Endodermal cell (in vitro differentiated cells): ENCODE measurements at regions not wholly inside any gene's neighbourhood (a gene's known extent, or its start where the extent isn't known, plus 50 kb on each side); places are given as distances from the start of the nearest gene placed in this dataset.

Experiments used
- DNase-seq: peaks from one replicate; pipeline ENCODE4 v3.0.0-alpha.2; 2017
- H3K27ac ChIP-seq: 2 replicates; pipeline ENCODE4 v1.5.1; 2013; ENCODE audit warnings: mild to moderate bottlenecking, low read depth, low read length, moderate library complexity
- H3K27me3 ChIP-seq: 2 replicates; pipeline ENCODE4 v1.6.1; 2013; ENCODE audit warnings: mild to moderate bottlenecking, low read length, moderate library complexity; ENCODE audit not compliant: insufficient read depth, control insufficient read depth, poor library complexity, severe bottlenecking
- H3K36me3 ChIP-seq: 2 replicates; pipeline ENCODE4 v1.7.0; 2013; ENCODE audit warnings: mild to moderate bottlenecking, low read length, moderate library complexity; ENCODE audit not compliant: control insufficient read depth, insufficient read depth
- H3K4me1 ChIP-seq: one replicate; pipeline ENCODE4 v1.7.0; 2013; ENCODE audit warnings: low read length; ENCODE audit not compliant: control insufficient read depth, insufficient read depth
- H3K4me3 ChIP-seq: 2 replicates; pipeline ENCODE4 v1.5.1; 2013; ENCODE audit warnings: mild to moderate bottlenecking, low read length, moderate library complexity
- H3K9ac ChIP-seq: 2 replicates; pipeline ENCODE4 v1.6.1; 2013; ENCODE audit warnings: mild to moderate bottlenecking, low read length, moderate library complexity; ENCODE audit not compliant: poor library complexity, severe bottlenecking; ENCODE audit errors: extremely low read depth
- H3K9me3 ChIP-seq: 2 replicates; pipeline ENCODE4 v1.6.1; 2013; ENCODE audit warnings: mild to moderate bottlenecking, low read length, moderate library complexity; ENCODE audit not compliant: control insufficient read depth
- H3K27ac Mint-ChIP-seq: 2 replicates; pipeline ENCODE4 v1.8.0; 2020; ENCODE audit warnings: mixed read lengths
- H3K27me3 Mint-ChIP-seq: 2 replicates; pipeline ENCODE4 v1.8.0; 2021; ENCODE audit warnings: mild to moderate bottlenecking, mixed read lengths; ENCODE audit not compliant: insufficient read depth
- H3K36me3 Mint-ChIP-seq: 2 replicates; pipeline ENCODE4 v1.8.0; 2020; ENCODE audit warnings: low read depth, mixed read lengths
- H3K4me1 Mint-ChIP-seq: 2 replicates; pipeline ENCODE4 v1.8.0; 2020; ENCODE audit warnings: mixed read lengths
- H3K4me3 Mint-ChIP-seq: 2 replicates; pipeline ENCODE4 v1.8.0; 2020; ENCODE audit warnings: mild to moderate bottlenecking, moderate library complexity, mixed read lengths
- H3K9me3 Mint-ChIP-seq: 2 replicates; pipeline ENCODE4 v1.8.0; 2020; ENCODE audit warnings: mild to moderate bottlenecking, mixed read lengths
- WGBS, 2 experiments: methylation state at CpG; one replicate each; pipeline versions ENCODE4 v1.1.5 to v1.1.7; 2013; ENCODE audit warnings: missing lambda C conversion rate in 2 of 2, mixed read lengths in 1 of 2; ENCODE audit not compliant: insufficient coverage in 1 of 2, insufficient read length in 1 of 2; 5-methylcytosine and 5-hydroxymethylcytosine counted together
- TF ChIP-seq, protein P1 (sequence below): fragments of 200-600 bp; sonication (generic); conservative IDR thresholded peaks from 2 replicates; pipeline ENCODE4 v1.5.0; 2021; ENCODE audit warnings: antibody characterized with exemption, mild to moderate bottlenecking

DNA sequence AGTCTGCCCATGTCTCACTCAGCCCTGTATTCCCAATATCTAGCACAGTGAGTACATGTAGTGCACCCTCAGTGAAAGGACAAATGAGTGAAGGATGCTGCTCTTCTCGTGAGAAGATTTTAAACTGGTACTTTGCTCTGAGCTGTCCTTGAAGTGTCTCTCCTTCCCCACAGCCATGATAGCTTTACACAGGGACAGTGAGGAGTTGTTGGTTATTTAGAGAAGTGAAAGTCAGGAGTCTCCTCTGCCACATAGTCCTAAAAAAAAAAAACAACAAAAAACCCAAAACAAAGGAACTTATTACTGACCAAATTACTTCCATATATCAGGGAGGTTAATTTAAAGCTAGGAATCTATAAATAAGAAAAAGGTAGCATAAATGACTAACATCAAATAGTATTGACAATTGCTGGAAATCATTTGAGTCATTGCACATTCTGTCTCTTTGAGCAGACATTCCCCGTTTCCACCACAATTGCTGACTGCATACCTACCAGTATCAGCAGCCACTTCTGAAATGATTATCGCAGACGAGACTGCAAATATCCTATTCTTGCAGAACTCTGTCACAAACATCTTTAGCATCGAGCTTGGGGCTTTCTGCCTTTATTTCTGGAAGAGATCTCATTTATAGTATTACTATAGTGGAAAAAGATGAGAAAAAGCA is 202.1 kb downstream of the PTEN start:
- 91 to 97% methylated on average over 3 to 5 of the region's 5 CpGs for WGBS, 2 experiments

DNA sequence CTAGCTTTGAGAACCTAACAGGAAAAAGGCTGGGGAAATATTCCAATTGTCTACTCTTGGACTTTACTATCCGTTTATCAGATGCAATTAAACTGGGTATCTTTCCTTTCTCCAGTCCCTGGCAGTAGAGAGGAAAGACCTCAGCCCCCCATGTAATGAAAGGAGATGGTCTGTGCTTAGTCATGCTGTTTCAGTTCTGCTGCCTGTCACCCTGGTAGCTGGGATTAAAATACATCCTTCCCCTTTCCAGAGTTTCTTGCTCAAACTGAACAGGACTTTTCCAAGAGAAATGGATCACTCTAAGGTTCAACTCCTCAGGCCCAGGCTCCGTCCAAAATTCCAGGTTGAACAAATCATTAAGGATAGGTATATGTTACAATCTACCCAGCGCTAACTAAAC is 202.9 kb downstream of the PTEN start:
- H3K4me3 Mint-ChIP-seq: no peak overlapping the region
- H3K27ac Mint-ChIP-seq: no peak overlapping the region
- Histone ChIP-seq H3K4me1 (peaks cover 6% of the 10 kb centered on the region), H3K27ac (no peak overlapping the region), H3K9me3 (no peaks in the 10 kb centered on the region), H3K4me3 (no peak overlapping the region), H3K9ac (no peak overlapping the region), H3K27me3 (no peaks in the 10 kb centered on the region), H3K36me3 (no peaks in the 10 kb centered on the region)
- WGBS, 2 experiments: 91% methylated on average over 3 of the region's 3 CpGs; no CpG with 5 or more reads in 1 of the 2 experiments
- H3K9me3 Mint-ChIP-seq: no peaks in the 10 kb centered on the region
- DNase-seq: no peak
- TF ChIP-seq, protein P1, sequence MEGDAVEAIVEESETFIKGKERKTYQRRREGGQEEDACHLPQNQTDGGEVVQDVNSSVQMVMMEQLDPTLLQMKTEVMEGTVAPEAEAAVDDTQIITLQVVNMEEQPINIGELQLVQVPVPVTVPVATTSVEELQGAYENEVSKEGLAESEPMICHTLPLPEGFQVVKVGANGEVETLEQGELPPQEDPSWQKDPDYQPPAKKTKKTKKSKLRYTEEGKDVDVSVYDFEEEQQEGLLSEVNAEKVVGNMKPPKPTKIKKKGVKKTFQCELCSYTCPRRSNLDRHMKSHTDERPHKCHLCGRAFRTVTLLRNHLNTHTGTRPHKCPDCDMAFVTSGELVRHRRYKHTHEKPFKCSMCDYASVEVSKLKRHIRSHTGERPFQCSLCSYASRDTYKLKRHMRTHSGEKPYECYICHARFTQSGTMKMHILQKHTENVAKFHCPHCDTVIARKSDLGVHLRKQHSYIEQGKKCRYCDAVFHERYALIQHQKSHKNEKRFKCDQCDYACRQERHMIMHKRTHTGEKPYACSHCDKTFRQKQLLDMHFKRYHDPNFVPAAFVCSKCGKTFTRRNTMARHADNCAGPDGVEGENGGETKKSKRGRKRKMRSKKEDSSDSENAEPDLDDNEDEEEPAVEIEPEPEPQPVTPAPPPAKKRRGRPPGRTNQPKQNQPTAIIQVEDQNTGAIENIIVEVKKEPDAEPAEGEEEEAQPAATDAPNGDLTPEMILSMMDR: no peak
- peaks cover 24% of the 10 kb centered on the region for H3K4me1 Mint-ChIP-seq
- H3K27me3 Mint-ChIP-seq: peaks cover 1% of the 10 kb centered on the region
- H3K36me3 Mint-ChIP-seq: no peaks in the 10 kb centered on the region

More for the DNA sequence above, 202.1 kb downstream of the PTEN start:
- no peaks in the 10 kb centered on the region for H3K9me3 Mint-ChIP-seq
- no peaks in the 10 kb centered on the region for H3K27me3 ChIP-seq
- no peak overlapping the region for H3K27ac Mint-ChIP-seq
- DNase-seq: no peak
- no peaks in the 10 kb centered on the region for H3K36me3 ChIP-seq
- H3K9ac ChIP-seq: no peak overlapping the region
- peaks cover 1% of the 10 kb centered on the region for H3K27me3 Mint-ChIP-seq
- TF ChIP-seq, protein P1: no peak
- peaks cover 22% of the 10 kb centered on the region for H3K4me1 Mint-ChIP-seq
- H3K4me1 ChIP-seq: peaks cover 6% of the 10 kb centered on the region
- H3K4me3 Mint-ChIP-seq: no peak overlapping the region
- no peak overlapping the region for H3K4me3 ChIP-seq
- H3K36me3 Mint-ChIP-seq: no peaks in the 10 kb centered on the region
- H3K27ac ChIP-seq: no peak overlapping the region
- no peaks in the 10 kb centered on the region for H3K9me3 ChIP-seq

DNA sequence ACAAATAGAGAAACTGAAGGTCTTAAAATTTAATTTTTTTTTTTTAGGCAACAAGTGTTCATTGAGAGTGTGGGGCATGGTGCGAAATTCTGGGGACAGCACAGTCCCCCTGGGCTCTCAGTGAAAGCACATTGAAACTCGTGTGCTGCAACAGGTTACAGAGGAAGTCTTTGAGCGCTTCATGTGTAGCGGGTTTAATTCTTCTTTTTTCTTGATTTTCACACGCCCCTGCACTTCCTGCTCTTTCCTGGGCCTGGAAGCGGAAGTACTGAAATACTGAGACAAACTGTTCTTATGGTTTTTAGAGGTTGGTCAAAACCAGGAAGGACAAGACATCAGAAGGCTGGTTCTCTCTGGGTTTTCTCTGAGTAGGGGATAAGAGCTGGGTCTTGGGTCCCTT is 203.5 kb downstream of the PTEN start:
- TF ChIP-seq, protein P1: no peak

More for the DNA sequence above, 203.5 kb downstream of the PTEN start:
- Histone ChIP-seq H3K9ac (no peak overlapping the region), H3K4me3 (no peak overlapping the region), H3K27me3 (no peaks in the 10 kb centered on the region), H3K36me3 (no peaks in the 10 kb centered on the region), H3K4me1 (peaks cover 6% of the 10 kb centered on the region), H3K9me3 (no peaks in the 10 kb centered on the region), H3K27ac (no peak overlapping the region)
- Mint-ChIP-seq H3K4me1 (peaks cover 22% of the 10 kb centered on the region), H3K27me3 (peaks cover 1% of the 10 kb centered on the region), H3K27ac (no peak overlapping the region), H3K4me3 (no peak overlapping the region), H3K36me3 (no peaks in the 10 kb centered on the region), H3K9me3 (no peaks in the 10 kb centered on the region)
- WGBS, 2 experiments: 89 to 100% methylated on average over 4 to 6 of the region's 6 CpGs
- no peak for DNase-seq
